AG09309 (cell line): ENCODE measurements at regions not wholly inside any gene's neighbourhood (a gene's known extent, or its start where the extent isn't known, plus 50 kb on each side); places are given as distances from the start of the nearest gene placed in this dataset.

Experiments
- DNase-seq: peaks from one replicate; pipeline ENCODE4 v3.0.0-alpha.2; 2010; ENCODE audit warnings: low read depth
- H3K4me3 ChIP-seq: 2 replicates; pipeline ENCODE4 v1.5.1; 2011; ENCODE audit warnings: mild to moderate bottlenecking, low read depth, low read length, moderate library complexity; ENCODE audit not compliant: control insufficient read depth
- CTCF ChIP-seq: IDR thresholded peaks from 2 replicates; pipeline ENCODE4 v1.5.1; 2011; ENCODE audit warnings: mild to moderate bottlenecking, low read depth, low read length, inconsistent platforms; ENCODE audit not compliant: insufficient read depth, control insufficient read depth; ENCODE audit errors: missing control alignments

- no peak for TF ChIP-seq CTCF
- H3K4me3 ChIP-seq, result no peak overlapping the region
- no peak for DNase-seq
Measured at GRCh38 chr7:80403686-80404241, 108.1 kb downstream of the GNAT3 start.

- H3K4me3 ChIP-seq, result no peak overlapping the region
- no peak for TF ChIP-seq CTCF
- no peak for DNase-seq
Measured at GRCh38 chr7:80401708-80402107, 110.2 kb downstream of the GNAT3 start.

- DNase-seq, result no peak
- no peak for TF ChIP-seq CTCF
- no peak overlapping the region for H3K4me3 ChIP-seq
Measured at GRCh38 chr7:80393786-80394185, 118.1 kb downstream of the GNAT3 start.

- no peak for DNase-seq
- peak; percentile 27 for TF ChIP-seq CTCF
- H3K4me3 ChIP-seq, result no peak overlapping the region
Measured at GRCh38 chr7:80392229-80393169, 119.4 kb downstream of the GNAT3 start.

- no peak for DNase-seq
Measured at GRCh38 chr7:80387634-80388193, 124.2 kb downstream of the GNAT3 start.

GRCh38 chr7:80386686-80387085, 125.2 kb downstream of the GNAT3 start:
- TF ChIP-seq CTCF, result no peak
- no peak overlapping the region for H3K4me3 ChIP-seq
- no peak for DNase-seq

More at GRCh38 chr7:80387634-80388193, 124.2 kb downstream of the GNAT3 start:
- no peak overlapping the region for H3K4me3 ChIP-seq
- TF ChIP-seq CTCF, result no peak
